ENCODE measurements at regions not wholly inside any gene's neighbourhood (a gene's known extent, or its start where the extent isn't known, plus 50 kb on each side); places are given as distances from the start of the nearest gene placed in this dataset.

GRCh38 chr4:67122029-67122428 is 423.3 kb downstream of the CENPC start:
- no peak for DNase-seq (ENCODE audit: low read depth)

GRCh38 chr4:67120369-67120768 is 424.9 kb downstream of the CENPC start:
- DNase-seq (ENCODE audit: low read depth), result no peak

GRCh38 chr4:67109276-67109675 is 436.0 kb downstream of the CENPC start:
- no peak for DNase-seq (ENCODE audit: low read depth)

- no peak for DNase-seq (ENCODE audit: low read depth)
These were observed 438.3 kb downstream of the CENPC start for GRCh38 chr4:67106861-67107460.

- DNase-seq (ENCODE audit: low read depth), result no peak
These were observed 441.2 kb downstream of the CENPC start for GRCh38 chr4:67104145-67104544.

- no peak for DNase-seq (ENCODE audit: low read depth)
These were observed 442.1 kb downstream of the CENPC start for GRCh38 chr4:67103001-67103747.

GRCh38 chr4:67101612-67102011 is 443.7 kb downstream of the CENPC start:
- no peak for DNase-seq (ENCODE audit: low read depth)

- DNase-seq (ENCODE audit: low read depth), result no peak
These were observed 453.0 kb downstream of the CENPC start for GRCh38 chr4:67092351-67092750.

- DNase-seq (ENCODE audit: low read depth), result no peak
These were observed 453.6 kb downstream of the CENPC start for GRCh38 chr4:67091673-67092072.

- DNase-seq (ENCODE audit: low read depth), result no peak
These were observed 457.4 kb downstream of the CENPC start for GRCh38 chr4:67087897-67088296.

GRCh38 chr4:67084783-67085182 is 460.5 kb downstream of the CENPC start:
- DNase-seq (ENCODE audit: low read depth), result no peak

GRCh38 chr4:67083496-67083895 is 461.8 kb downstream of the CENPC start:
- DNase-seq (ENCODE audit: low read depth), result no peak

GRCh38 chr4:67082746-67083145 is 462.6 kb downstream of the CENPC start:
- DNase-seq (ENCODE audit: low read depth), result no peak

GRCh38 chr4:67080046-67080557 is 465.2 kb downstream of the CENPC start:
- DNase-seq (ENCODE audit: low read depth), result no peak

- no peak for DNase-seq (ENCODE audit: low read depth)
These were observed 473.7 kb downstream of the CENPC start for GRCh38 chr4:67071641-67072040.

GRCh38 chr4:67055319-67055718 is 490.0 kb downstream of the CENPC start:
- no peak for DNase-seq (ENCODE audit: low read depth)

- no peak for DNase-seq (ENCODE audit: low read depth)
These were observed 490.4 kb downstream of the CENPC start for GRCh38 chr4:67054896-67055295.

- no peak for DNase-seq (ENCODE audit: low read depth)
These were observed 492.3 kb downstream of the CENPC start for GRCh38 chr4:67052814-67053675.

GRCh38 chr4:67051000-67051789 is 494.1 kb downstream of the CENPC start:
- no peak for DNase-seq (ENCODE audit: low read depth)

GRCh38 chr4:67049446-67049845 is 495.9 kb downstream of the CENPC start:
- DNase-seq (ENCODE audit: low read depth), result no peak

GRCh38 chr4:67048530-67048929 is 496.8 kb downstream of the CENPC start:
- no peak for DNase-seq (ENCODE audit: low read depth)

GRCh38 chr4:67040315-67040714 is 505.0 kb downstream of the CENPC start:
- no peak for DNase-seq (ENCODE audit: low read depth)
